Loucy (cell line): ENCODE measurements at regions not wholly inside any gene's neighbourhood (a gene's known extent, or its start where the extent isn't known, plus 50 kb on each side); places are given as distances from the start of the nearest gene placed in this dataset.

Experiments
- EZH2phosphoT487 ChIP-seq: fragments of 200-600 bp; IDR thresholded peaks from 2 replicates; pipeline ENCODE4 v1.6.1; 2018; ENCODE audit warnings: antibody characterized with exemption, mild to moderate bottlenecking, moderate library complexity, borderline replicate concordance
- TF ChIP-seq, protein P1 (sequence below): fragments of 200-600 bp; sonication (generic); conservative IDR thresholded peaks from 2 replicates; pipeline ENCODE4 v1.5.1; 2014; ENCODE audit warnings: mild to moderate bottlenecking, antibody characterized with exemption, low read length

DNA sequence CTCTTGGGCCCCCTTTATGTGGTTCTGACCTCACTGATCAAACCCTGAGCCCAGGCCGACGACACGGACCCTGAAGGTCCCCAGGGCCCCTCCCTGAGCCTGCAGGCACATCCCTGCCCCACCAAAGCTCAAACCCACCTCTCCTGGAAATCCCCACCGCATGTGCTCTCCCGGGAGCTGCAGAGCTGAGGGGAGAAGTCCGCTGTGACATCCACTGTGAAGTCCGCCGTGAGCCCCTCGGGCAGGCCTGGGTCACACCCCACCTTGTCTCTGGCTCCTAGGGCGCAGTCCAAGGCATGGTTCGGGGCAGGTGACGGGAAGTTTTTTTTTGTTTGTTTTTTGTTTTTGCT lies 100.2 kb downstream of the MICALL2 start:
- TF ChIP-seq, protein P1, sequence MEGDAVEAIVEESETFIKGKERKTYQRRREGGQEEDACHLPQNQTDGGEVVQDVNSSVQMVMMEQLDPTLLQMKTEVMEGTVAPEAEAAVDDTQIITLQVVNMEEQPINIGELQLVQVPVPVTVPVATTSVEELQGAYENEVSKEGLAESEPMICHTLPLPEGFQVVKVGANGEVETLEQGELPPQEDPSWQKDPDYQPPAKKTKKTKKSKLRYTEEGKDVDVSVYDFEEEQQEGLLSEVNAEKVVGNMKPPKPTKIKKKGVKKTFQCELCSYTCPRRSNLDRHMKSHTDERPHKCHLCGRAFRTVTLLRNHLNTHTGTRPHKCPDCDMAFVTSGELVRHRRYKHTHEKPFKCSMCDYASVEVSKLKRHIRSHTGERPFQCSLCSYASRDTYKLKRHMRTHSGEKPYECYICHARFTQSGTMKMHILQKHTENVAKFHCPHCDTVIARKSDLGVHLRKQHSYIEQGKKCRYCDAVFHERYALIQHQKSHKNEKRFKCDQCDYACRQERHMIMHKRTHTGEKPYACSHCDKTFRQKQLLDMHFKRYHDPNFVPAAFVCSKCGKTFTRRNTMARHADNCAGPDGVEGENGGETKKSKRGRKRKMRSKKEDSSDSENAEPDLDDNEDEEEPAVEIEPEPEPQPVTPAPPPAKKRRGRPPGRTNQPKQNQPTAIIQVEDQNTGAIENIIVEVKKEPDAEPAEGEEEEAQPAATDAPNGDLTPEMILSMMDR: no peak
- no peak for TF ChIP-seq EZH2phosphoT487
